Mucosa of gallbladder (tissue), 1 donor: ENCODE measurements at regions not wholly inside any gene's neighbourhood (a gene's known extent, or its start where the extent isn't known, plus 50 kb on each side); places are given as distances from the start of the nearest gene placed in this dataset.

Experiments
- DNase-seq: peaks from one replicate; pipeline ENCODE4 v3.0.0-alpha.2; 2020; ENCODE audit warnings: low spot score
- donor health status: DM: no; HTN: no; CAD: no.

DNA sequence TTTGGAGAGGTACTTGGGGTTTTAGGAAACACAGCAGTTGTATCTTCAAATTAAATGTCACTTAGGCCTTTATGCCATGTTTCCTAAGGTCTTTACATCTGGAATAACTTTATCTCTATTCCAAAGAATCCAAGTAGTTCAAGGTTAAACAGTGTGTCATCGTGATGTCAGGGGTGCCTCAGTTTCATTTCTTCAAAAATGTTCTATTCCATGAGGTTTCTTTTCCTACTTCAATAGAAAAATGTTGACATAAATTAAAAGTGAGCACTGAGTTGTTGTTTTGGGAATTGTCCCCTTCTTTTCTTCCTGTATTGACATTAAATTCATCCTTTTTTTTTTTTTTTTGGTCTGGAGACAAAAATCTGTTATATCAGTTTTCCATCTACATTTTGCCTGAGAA, 160.6 kb upstream of the C21orf91 start:
- no peak for DNase-seq

DNA sequence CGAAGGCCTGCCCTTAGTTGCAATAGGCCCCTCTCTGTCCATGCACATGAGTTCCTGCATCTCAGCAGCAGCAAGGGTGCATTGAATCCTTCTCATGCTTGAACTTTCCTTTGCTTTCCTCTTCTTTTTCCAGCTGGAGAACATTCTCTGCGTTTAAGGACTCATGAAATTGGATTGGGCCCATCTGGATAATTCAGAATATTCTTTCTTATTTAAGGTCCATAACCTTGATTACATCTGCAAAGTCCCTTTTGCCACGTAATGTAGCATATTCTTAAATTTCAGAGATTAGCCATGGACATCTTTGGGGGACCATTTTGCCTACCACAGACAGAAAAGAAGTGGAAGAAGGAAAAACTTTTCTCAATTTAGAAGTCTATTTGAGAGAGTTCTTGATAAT, 159.7 kb upstream of the C21orf91 start:
- DNase-seq, result no peak

DNA sequence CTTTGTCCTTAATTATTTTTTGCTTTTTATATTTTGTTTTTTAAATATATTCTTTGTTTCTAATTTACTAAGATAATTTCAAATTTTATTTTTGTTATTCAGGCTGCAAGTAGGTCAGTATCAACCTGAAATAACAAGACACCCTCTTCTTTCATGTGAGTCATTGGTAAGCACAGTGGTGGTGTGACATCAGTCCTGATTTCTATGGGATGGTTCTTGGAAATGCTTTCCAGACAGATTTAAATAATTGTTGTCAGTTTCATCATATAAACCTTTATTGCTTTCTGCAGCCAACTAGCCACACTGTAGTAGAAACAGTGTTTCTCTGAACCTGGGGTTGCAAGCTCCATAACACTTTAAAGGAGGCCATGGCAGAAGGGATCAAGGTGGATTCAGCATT, 157.5 kb upstream of the C21orf91 start:
- DNase-seq, result no peak

DNA sequence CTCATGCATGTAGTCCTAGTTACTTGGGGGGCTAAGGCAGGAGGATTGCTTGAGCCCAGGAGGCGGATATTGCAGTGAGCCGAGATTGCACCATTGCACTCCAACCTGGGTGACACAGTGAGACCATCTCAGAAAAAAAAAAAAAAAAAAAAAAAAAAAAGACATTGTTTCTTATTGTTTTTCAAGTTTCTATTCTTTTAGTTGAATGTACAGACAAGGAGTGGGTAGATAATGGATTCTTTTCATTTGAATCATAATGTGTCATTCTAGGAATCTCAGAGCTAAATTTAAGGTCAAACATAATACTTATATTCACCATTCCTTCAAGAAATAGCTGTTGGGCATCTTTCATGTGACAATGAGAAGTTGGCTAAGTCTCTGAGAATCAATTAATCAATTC, 157.0 kb upstream of the C21orf91 start:
- DNase-seq, result no peak

DNA sequence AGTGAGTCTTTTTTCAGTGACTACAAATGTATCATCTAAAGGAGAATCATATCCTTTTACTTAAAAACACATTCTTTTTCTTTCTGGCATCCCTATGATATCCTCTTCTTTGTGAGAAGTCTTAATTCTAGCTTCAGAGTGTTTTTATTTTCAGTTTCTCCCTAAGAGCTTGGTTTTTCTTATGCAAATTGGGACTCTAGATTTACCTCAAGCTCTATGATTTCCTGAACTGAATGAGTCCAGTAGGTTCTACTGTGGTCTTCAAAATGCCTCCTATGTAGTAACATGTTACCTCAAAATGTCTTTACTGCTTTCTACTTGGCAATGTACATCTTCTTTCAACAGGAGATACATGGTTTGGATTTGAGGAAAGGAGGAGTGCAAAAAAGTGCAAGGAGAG, 148.2 kb upstream of the C21orf91 start:
- no peak for DNase-seq

DNA sequence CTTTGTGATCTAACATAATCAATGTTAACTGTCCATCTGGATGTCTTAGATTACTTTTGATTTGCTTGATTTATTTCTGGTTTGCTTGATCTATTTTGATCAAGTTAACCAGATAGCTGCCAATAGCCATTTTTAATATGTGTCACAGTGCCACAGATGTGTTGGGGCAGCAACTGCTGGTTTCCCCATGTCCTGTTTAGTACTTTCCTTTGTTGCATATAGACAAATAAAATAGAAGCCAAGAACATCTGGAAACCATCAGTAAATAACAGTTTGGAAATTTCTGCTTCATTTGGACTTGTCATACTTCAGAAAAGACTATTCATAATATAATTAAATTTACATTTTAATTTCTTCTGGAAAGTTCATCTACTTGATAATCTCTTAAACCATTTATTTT, 145.6 kb upstream of the C21orf91 start:
- DNase-seq, result no peak

DNA sequence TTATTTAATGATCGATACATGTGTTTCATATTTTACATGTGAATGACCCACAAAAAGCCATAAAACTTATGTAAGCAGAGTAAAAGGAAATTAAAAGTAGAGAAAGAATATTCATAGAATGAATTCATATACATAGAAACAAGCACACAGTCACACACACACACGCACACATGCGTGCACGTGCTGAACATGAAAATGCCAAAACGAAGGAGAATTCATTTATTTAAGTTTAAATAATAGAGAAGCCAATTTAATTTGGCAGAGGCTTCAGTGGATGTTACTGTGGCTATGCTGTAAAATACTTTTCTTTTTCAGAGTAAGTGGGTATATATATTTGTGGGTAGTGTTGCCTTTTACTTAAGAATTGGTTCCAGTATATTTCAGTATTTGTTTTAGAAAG, 145.0 kb upstream of the C21orf91 start:
- DNase-seq, result no peak

DNA sequence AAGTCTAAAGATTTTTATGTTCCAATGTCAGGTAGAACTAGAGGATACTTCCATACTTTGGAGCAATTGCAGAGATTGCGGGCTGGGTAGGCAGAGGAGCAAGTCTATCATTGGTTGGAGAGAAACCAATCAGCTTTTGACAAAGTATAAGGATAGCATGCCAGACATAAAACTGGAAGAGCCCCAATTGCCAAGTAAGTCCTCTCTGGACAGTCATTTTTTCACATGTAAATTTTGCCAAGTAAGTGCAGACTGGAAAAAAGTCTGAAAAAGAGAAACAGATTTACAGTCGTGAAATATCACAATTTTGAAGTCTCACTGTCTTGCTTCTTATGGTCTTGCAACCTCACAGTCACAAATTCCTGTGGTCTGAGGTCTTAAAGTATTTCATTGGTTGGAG, 131.4 kb upstream of the C21orf91 start:
- DNase-seq, result no peak

DNA sequence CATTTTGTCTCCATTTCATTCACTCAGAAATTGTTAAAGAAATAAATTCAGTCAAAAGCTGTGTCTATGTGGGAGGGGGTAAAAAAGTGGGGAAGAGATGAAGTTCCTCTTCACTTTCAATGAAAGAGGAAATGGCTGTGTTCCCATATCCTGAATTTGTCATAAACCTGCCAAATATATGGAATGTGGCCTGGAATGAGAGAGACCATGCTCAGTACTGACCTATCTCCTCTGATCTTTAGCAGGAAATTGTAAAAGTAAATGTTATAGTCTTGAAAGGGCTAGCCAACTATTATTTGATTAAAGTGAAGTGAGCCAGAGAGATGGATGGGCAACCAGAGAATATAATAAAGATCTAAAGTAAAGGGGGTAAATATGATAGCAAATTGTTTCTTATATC, 130.3 kb upstream of the C21orf91 start:
- no peak for DNase-seq

DNA sequence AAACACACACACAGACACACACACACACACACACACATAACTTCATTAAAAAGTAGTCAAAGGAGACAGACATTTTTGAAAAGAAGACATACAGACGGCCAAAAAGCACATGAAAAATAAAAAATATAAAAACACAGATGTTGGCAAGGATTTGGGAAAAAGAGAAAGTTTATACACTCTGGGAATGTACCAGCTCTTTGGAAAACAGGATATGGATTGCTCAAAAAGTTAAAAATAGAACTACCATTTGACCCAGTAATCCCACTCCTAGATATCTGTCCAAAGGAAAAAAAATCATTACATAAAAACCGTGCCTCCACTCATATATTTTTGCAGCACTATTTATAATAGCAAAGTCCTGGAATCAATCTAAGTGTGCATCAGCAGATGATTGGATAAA, 128.4 kb upstream of the C21orf91 start:
- DNase-seq, result no peak

DNA sequence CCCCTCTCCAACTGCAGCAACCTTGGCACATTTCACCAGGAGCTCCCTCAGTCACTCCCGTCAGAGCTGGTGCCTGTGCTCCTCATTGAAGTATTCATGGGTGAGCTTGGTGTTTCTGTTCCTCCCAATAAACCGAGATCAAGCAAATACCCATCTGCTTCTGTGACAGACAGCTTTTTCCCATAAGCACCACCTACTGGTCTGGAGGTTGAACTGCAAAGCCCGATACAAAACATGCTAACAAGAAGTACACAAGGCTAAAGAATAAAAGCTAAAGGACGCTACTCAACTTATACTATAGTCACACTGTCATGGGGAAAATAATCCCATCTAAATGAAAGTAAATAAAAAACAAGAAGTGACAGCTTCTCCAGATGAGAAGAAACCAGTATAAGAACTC, 111.9 kb upstream of the C21orf91 start:
- DNase-seq, result no peak

DNA sequence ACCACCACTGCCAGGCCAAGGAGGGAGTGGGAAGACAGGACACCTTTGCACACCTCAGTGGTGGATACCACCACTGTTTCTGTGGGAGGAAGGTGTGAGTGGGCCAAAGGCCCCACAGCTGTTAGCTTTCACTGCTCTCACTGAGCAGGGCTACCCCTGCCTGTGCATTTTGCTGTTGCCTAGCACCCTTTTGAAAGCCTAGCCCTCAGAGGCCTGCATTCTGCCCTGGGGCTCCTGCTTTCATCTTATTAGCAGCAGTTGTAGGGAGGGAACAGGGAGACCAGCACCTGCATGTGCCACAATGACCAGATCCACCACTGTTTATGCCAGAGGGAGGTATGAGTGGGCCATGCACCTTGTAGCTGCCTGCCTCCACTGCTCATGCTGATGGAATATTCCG, 110.9 kb upstream of the C21orf91 start:
- no peak for DNase-seq

DNA sequence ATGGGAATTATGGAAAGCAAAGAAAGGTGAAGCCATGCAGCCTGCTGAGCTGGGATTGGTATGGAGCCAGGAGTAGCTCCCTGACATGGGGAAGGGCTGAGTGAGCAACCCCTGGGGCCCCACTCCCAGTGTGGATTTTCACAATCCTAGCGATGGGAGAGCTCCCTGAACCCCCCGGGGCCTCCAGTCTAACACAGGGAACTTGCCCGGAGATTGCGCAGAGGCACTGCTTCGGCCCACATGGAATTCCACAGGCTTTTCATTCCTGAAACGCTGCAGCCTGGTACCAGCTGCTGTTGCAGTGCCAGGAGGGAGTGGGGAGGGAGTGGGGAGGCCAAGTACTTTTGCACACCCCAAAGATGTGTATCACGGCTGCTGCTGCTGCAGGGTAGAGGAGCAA, 110.4 kb upstream of the C21orf91 start:
- no peak for DNase-seq

DNA sequence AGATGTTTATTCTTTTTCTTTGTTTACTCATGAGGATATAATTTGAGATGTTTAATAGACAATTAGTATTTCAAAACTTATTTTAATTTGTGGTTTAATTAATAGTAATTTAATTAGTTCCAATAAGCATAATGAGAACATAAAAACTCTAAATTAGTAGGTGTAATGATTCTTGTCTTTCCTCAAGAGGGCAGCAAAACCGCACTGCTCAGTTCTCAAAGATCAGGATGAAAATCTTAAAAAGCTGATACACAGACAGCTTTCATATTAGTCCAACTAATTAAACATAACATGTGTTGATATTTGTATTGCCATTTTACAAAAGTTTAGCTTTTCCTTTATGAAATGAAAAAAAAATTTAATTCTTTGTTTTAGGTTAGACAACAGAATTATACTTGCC, 106.7 kb upstream of the C21orf91 start:
- no peak for DNase-seq

DNA sequence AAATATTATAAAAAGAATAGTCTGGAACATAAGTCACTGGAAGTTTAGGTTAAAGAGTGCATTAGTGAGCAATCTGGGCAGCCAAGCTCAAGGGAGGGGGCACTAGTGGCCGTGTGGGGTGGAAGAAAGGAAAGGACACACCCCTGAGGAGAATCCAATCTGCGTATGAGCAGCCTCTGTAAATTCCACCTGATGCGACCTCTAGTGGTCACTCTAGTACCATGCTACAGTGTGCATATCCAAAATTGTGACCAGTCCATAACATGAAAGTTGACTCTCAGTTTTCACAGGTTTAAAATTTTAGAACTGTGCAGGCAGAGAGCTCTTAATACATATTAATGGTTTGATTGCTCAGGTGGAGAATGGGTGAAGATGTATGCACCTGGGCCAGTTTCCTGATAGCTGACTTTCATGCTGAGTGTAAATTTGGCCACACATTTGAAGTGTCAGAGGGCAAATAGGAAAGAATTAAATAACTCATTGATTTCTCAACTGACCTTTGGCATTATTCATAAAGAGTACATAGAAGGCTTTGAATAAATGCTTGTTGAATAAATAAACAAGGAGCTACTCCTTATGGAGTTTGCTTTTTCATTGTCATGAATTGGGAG, 105.9 kb upstream of the C21orf91 start:
- peak; percentile 51 for DNase-seq

DNA sequence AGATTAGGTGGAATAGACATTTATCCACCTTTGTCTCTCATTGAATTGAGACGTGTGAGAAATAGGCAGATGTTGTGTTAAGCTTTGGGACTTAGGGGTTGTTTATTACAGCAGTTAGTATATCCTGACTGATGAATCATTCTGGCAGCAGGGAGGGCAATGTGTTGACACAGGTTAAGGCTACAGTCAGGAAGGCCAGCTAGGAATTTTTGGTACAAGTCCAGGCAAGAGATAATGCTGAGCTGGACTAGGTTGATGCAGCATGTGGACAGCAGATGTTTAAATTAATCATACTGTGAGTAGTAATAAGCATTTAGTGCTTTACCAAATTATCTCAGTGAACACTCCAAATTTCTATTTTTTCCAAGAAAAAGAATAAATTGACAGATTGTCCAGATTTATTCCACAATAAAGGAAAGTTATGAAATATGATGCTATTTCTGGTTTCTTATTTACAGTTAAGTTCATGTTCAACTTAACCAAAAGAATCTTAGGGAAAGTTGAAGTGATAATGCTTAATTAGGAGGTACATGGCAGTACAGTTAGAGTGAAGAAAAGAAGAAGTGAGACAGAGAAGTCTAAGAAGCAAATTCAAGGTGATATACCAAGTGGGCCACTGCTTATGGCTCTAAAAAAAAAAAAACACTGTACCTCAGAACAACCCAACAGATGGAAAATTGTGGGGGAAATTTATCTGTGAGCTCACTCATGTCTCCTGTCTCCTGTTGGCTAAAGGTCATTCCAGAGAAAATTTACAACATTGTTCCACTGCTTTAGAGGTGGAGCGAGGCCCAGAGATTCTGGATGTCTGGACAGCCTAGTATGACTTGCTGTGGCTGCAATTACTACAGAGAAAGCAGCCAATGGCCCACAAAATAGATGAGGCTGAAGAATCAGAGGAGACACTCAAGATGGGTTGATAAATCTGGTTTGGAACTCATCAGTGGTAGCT, 102.7 kb upstream of the C21orf91 start:
- DNase-seq, result no peak

DNA sequence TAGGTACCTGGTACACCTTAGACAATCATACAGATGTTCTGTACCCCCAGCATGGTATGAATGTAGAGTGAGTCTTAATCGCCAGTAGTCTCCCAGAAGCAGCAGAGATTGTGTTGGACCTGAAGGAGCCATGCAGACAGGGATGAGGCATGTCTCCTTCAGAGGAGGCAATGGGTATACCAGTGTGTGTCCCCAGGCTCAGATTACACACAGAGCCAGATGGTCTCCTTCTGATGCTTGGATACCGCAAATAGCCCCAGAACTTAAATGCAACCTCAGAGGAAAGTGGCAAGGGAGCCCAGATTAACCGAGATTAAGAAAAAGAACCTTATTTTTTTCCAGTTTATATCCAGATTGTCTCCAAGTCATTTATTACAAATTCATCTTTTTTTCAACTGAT, 96.8 kb upstream of the C21orf91 start:
- no peak for DNase-seq

DNA sequence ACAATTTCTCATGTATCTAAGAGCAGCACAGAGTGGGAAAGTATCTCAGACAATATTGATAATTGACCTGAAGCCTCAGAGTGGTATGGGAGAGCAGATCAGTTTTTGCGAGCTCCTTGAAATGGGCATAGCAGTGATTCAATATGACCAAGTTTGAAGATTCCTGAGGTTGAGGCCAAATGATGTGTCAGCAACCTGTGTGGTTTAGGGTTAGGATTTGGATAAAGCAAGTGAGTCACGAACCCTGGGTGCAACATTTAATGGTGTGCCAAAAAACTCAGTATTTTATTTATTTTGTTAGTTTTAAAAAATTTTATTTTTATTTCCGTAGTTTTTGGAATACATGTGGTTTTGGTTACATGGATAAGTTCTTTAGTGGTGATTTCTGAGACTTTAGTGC, 92.5 kb upstream of the C21orf91 start:
- DNase-seq, result no peak

DNA sequence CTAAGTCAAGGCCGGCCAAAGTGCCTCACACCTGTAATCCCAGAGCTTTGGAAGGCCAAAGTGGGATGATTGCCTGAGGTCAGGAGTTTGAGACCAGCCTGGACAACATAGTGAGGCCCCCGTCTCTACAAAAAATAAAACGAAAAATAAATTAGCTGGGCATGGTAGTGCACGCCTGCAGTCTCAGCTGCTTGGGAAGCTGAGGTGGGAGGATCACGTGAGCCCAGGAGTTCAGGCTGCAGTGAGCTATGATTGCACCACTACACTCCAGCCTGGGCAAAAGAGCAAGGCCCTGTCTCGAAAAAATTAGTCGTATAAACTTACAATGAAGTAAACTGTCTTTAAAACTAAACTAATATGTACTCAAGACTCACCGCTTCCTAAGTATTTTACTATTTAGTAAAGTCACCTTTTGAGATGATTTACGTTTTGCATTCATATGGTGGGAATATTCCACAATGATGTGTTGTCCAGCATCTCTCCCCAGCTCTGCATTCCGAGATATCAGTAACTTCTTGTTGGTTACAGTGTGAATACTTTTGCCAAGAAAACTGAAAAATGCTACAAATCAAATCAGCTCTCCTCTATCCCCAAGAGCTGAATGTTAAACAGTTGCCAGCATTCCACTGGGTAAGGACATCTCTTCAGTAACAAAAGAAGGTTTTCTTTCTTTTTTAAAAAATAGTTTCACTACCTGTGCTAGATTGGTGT, 84.9 kb upstream of the C21orf91 start:
- no peak for DNase-seq

DNA sequence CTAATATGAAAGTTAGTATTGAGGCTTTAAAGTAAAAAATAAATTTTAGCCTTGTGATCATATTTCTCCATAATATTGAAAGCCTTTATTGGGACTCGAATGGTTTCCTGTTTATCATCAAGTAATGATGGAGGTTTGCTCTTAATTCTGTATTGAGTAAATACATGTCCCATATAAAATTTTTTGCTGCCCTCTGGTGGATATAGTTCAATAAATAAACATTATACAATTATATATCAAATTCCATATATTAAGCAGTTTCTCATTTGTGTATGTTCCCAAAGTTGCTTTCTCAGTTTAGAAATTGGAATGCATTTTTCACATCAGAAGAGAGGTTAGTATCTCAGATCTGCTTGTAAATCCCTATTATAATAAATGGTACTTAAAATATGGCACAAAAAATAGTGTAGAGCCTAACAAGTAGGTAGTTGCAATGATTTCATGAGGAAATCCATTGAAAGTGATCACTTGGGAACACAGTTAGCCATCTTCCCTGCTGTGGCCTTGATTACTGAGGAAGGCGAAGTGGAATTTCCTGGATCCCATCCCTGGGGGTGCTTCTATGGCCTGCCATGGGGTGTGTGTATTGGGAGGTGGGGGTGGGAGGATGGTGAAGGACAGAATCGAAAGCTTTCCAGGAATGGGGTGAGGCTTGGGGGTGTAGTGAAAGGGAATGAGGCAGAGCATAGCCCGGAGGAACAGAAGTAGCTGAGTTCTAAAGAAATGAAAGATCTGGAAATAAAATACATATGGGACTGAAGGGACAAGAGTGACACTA, 84.1 kb upstream of the C21orf91 start:
- no peak for DNase-seq

DNA sequence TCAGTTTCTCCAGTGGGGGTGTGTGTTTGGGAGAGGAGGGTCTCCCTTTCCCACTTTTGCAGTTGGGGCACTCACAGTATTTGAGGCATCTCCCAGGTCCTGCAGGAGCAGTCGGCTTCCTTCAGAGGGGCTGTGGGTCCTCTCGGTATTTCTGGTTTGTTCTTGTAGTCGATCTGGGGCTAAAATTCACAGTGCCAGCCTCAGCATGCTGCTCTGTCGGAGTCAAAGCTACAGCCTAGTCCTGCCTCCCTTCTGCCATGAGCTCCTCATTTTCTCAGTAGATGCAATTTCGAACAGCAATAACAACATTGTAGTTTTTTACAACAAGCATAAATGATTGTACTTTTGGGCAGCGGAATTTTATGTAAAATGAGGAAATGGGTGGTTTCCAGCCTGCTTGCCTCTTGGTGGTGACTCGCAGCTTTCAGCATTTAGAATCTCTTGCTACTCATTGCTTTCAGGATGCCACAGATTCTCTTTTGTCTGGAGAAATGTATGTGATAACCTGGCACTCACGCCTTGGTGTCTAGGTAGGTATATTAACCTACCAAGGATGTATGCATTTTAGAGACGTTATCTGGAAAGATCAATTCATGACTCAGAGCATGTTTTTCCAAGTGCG, 82.4 kb upstream of the C21orf91 start:
- DNase-seq, result no peak

DNA sequence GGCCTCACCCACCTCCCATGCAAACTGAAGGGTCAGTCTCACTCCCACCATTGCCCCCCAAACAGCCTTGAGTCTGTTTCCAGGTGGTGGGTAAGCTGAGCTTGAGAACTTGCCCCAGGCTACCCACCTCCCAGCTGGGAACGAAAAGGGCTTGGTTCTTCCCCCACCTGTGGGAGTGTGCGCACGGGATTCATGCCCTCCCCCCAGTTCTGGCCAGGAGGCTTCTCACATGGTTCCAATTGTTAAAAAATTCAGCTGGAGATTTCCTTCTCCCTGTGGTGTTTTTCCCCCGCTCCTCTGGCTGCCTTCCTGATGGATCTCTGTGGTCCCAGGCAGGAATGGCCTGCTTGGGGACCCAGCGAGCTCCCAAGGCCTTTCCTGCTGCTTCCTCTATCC, 81.8 kb upstream of the C21orf91 start:
- DNase-seq, result no peak
